ENCODE measurements at regions not wholly inside any gene's neighbourhood (a gene's known extent, or its start where the extent isn't known, plus 50 kb on each side); places are given as distances from the start of the nearest gene placed in this dataset.

DNA sequence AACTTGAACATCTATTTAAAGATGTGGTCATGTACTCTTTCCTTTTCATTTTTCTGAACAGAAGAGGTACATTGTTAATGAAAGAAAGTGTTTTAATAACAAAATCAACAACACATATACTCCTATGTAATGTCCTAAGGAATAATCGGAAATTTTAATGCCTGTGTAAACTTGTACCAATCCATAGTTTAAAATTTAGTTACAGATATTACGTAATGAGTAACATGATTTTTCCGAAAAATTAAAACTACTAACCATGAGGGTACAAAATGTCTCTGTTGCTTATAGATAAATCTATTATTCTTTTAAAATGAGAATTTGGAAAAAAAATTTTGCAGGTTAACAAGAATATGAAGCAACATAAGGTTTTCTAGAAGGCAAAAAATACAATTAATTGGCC, 220.1 kb downstream of the BCAT1 start:
- Histone ChIP-seq H3K9ac (ENCODE audit: low read depth, low read length) (no peak overlapping the region), H4K91ac (ENCODE audit: insufficient read depth, low read depth, low read length) (no peak overlapping the region), H2BK5ac (ENCODE audit: low read depth, low read length, poor library complexity, severe bottlenecking) (no peak overlapping the region), H4K5ac (ENCODE audit: low read depth, low read length) (no peak overlapping the region), H3K56ac (ENCODE audit: extremely low read depth, insufficient read depth, low read length) (no peak overlapping the region), H3K4ac (ENCODE audit: low read depth, low read length) (no peak overlapping the region), H2AK9ac (replicated peaks; ENCODE audit: low read depth, low read length, poor library complexity) (no peak overlapping the region), H3K23ac (ENCODE audit: low read depth, low read length) (no peak overlapping the region), H3K27me3 (ENCODE audit: control insufficient read depth, insufficient read depth, low read length) (no peaks in the 10 kb centered on the region), H3K79me1 (ENCODE audit: low read depth in 1 of 2, low read length in 2 of 2) (no peaks in the 10 kb centered on the region), H3K27ac (ENCODE audit: insufficient read depth, low read length) (no peak overlapping the region), H4K8ac (ENCODE audit: low read depth in 2 of 2, low read length in 2 of 2) (no peak overlapping the region), H3K9me1 (ENCODE audit: insufficient read depth, low read length) (0 out of 2 replicates have a peak, but pooled peaks cover 4% of the 10 kb centered on the region), H3K18ac (ENCODE audit: low read depth, low read length) (no peak overlapping the region), H2BK15ac (ENCODE audit: low read depth, low read length) (no peak overlapping the region), H3K9me3 (ENCODE audit: control insufficient read depth, insufficient read depth, low read length) (no peaks in the 10 kb centered on the region), H2BK20ac (ENCODE audit: low read depth, low read length) (no peak overlapping the region), H3K36me3 (ENCODE audit: control insufficient read depth, insufficient read depth, low read length) (no peaks in the 10 kb centered on the region), H4K20me1 (ENCODE audit: insufficient read depth, low read length) (no peaks in the 10 kb centered on the region), H3K4me1 (ENCODE audit: control insufficient read depth, insufficient read depth, low read length) (no peaks in the 10 kb centered on the region; the same call in 1 of the 2 replicates), H3K4me3 (ENCODE audit: insufficient read depth, low read depth, low read length) (no peak overlapping the region), H2BK120ac (ENCODE audit: low read depth, low read length) (no peak overlapping the region), H2AFZ (replicated peaks; ENCODE audit: low read length, poor library complexity) (no peak overlapping the region), H2AK5ac (ENCODE audit: low read depth, low read length) (no peak overlapping the region), H3K4me2 (ENCODE audit: low read depth, low read length) (no peak overlapping the region), H3K14ac (replicated peaks; ENCODE audit: low read depth, low read length) (no peak overlapping the region)
- in situ Hi-C loops (cut with MboI; ENCODE audit: low sequenced_read_pairs) = no loop called here
- no peak for DNase-seq
- intact Hi-C loops (cut with micrococcal nuclease) = loop anchor here (2.0 to 5.0 kb wide), 5 partner anchors 50 to 1522 kb away; no protein-coding TSS in a partner anchor
- TF ChIP-seq CEBPB (IDR thresholded peaks at IDR 0.05; ENCODE audit: low read depth, low read length) (peak; percentile 64), RFX5 (IDR thresholded peaks at IDR 0.05; ENCODE audit: low read depth, low read length) (no peak), MXI1 (IDR thresholded peaks at IDR 0.05; ENCODE audit: borderline replicate concordance, low read depth, low read length) (no peak), MAZ (IDR thresholded peaks at IDR 0.05; ENCODE audit: borderline replicate concordance, low read depth, low read length) (no peak)
- TF ChIP-seq, protein P1, sequence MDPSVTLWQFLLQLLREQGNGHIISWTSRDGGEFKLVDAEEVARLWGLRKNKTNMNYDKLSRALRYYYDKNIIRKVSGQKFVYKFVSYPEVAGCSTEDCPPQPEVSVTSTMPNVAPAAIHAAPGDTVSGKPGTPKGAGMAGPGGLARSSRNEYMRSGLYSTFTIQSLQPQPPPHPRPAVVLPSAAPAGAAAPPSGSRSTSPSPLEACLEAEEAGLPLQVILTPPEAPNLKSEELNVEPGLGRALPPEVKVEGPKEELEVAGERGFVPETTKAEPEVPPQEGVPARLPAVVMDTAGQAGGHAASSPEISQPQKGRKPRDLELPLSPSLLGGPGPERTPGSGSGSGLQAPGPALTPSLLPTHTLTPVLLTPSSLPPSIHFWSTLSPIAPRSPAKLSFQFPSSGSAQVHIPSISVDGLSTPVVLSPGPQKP (IDR thresholded peaks at IDR 0.05; ENCODE audit: borderline replicate concordance, low read depth, low read length) = no peak
- dilution Hi-C loops (cut with HindIII; ENCODE audit: low sequenced_read_pairs, unreplicated experiment) = no loop called here
- ChIA-PET CTCF (no interaction called here), POLR2A (ENCODE audit: unreplicated experiment) (no interaction called here)
- no peak for ATAC-seq (ENCODE audit: low read depth)
- BruUV-seq (replicated peaks) = no TSS peak
- WGBS, 2 experiments (ENCODE audit: extremely low coverage in 2 of 2, insufficient read length in 1 of 2) = no CpG with 5 or more reads among the region's 3 CpGs

All from IMR-90 (cell line).